ENCODE measurements at regions not wholly inside any gene's neighbourhood (a gene's known extent, or its start where the extent isn't known, plus 50 kb on each side); places are given as distances from the start of the nearest gene placed in this dataset.

GRCh38 chr1:29985606-29985945, 737.8 kb downstream of the MATN1 start:
- DNase-seq = no peak

GRCh38 chr1:29984862-29985605, 738.4 kb downstream of the MATN1 start:
- DNase-seq = peak; percentile 79 to 94

GRCh38 chr1:29984166-29984861, 739.1 kb downstream of the MATN1 start:
- DNase-seq = peak; percentile 40 to 49

- no peak for DNase-seq
Measured at GRCh38 chr1:29983321-29983720, 740.1 kb downstream of the MATN1 start.

GRCh38 chr1:29981586-29982239, 741.7 kb downstream of the MATN1 start:
- DNase-seq = no peak

- no peak for DNase-seq
Measured at GRCh38 chr1:29977550-29977949, 741.2 kb downstream of the PTPRU start.

- DNase-seq = peak; percentile 10 to 38
Measured at GRCh38 chr1:29975036-29975694, 738.8 kb downstream of the PTPRU start.

GRCh38 chr1:29974316-29974724, 738.0 kb downstream of the PTPRU start:
- peak in 1 of 2 donors; percentile 7 for DNase-seq

- no peak for DNase-seq
Measured at GRCh38 chr1:29973406-29973805, 737.1 kb downstream of the PTPRU start.

GRCh38 chr1:29972421-29973053, 736.2 kb downstream of the PTPRU start:
- DNase-seq = no peak

GRCh38 chr1:29971703-29972102, 735.4 kb downstream of the PTPRU start:
- DNase-seq = no peak

- DNase-seq = peak in 1 of 2 donors; percentile 24
Measured at GRCh38 chr1:29970747-29971325, 734.5 kb downstream of the PTPRU start.

- no peak for DNase-seq
Measured at GRCh38 chr1:29969576-29969975, 733.3 kb downstream of the PTPRU start.

GRCh38 chr1:29967261-29967660, 730.9 kb downstream of the PTPRU start:
- no peak for DNase-seq

GRCh38 chr1:29966526-29967045, 730.3 kb downstream of the PTPRU start:
- DNase-seq = no peak

GRCh38 chr1:29964718-29965533, 728.6 kb downstream of the PTPRU start:
- DNase-seq = no peak

GRCh38 chr1:29963946-29964345, 727.6 kb downstream of the PTPRU start:
- no peak for DNase-seq

GRCh38 chr1:29962831-29963247, 726.5 kb downstream of the PTPRU start:
- DNase-seq = no peak

- DNase-seq = no peak
Measured at GRCh38 chr1:29962336-29962735, 726.0 kb downstream of the PTPRU start.

- no peak for DNase-seq
Measured at GRCh38 chr1:29961293-29962059, 725.2 kb downstream of the PTPRU start.

All from inflammatory macrophage (primary cell).